ENCODE measurements at regions not wholly inside any gene's neighbourhood (a gene's known extent, or its start where the extent isn't known, plus 50 kb on each side); places are given as distances from the start of the nearest gene placed in this dataset.

DNA sequence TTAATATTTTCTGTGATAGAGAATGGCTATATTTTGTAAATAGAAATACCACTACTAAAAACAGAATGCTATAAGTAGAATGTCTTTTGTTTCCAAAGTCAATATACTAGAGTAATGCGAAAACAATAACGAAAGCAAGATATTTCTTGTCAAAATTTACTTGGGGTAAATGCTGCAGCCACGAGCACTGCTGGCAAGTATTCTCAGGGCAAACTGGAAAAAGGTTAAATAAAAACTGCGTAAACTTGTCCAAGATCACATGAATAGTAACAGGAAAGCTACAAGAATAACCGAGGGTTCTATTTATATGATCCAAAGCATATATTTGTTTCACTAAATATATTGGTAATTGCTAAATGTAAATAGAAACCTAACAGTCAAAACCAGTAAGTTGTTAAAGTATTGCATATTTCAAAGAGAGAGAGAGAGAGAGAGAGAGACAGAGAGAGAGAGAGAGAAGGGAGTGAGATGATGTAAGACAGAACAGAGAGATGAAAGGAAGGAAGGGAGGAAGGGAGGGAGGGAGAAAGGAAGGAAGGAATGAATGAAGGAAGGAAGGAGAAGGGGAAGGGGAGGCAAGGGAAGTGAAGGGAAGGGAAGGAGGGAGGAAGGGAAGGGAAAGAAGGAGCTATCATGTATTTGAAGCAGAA, 231.7 kb downstream of the KCNC2 start:
- DNase-seq (ENCODE audit: extremely low read depth, low read depth), result no peak
- TF ChIP-seq, protein P1, sequence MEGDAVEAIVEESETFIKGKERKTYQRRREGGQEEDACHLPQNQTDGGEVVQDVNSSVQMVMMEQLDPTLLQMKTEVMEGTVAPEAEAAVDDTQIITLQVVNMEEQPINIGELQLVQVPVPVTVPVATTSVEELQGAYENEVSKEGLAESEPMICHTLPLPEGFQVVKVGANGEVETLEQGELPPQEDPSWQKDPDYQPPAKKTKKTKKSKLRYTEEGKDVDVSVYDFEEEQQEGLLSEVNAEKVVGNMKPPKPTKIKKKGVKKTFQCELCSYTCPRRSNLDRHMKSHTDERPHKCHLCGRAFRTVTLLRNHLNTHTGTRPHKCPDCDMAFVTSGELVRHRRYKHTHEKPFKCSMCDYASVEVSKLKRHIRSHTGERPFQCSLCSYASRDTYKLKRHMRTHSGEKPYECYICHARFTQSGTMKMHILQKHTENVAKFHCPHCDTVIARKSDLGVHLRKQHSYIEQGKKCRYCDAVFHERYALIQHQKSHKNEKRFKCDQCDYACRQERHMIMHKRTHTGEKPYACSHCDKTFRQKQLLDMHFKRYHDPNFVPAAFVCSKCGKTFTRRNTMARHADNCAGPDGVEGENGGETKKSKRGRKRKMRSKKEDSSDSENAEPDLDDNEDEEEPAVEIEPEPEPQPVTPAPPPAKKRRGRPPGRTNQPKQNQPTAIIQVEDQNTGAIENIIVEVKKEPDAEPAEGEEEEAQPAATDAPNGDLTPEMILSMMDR (IDR thresholded peaks at IDR 0.05; ENCODE audit: low read depth, low read length), result no peak

DNA sequence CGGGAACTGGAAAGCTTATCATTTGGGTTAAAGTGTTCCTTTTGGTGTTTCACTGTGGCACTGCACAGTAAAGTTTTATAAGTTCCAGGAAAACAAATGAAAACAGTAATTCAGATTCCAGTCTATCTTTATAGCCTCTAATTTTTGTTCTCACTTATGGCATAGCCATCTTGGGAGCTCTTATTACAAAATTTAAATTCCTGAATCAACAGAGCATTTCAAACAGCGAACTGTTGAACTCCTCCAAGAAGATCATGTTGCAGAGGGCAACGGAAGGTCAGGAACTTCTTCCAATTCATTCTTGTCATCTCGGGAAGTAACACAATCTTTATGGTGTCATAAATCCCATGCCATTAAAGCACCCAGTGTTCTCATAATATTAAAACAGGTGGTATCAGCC, 229.1 kb downstream of the KCNC2 start:
- no peak for DNase-seq (ENCODE audit: extremely low read depth, low read depth)

DNA sequence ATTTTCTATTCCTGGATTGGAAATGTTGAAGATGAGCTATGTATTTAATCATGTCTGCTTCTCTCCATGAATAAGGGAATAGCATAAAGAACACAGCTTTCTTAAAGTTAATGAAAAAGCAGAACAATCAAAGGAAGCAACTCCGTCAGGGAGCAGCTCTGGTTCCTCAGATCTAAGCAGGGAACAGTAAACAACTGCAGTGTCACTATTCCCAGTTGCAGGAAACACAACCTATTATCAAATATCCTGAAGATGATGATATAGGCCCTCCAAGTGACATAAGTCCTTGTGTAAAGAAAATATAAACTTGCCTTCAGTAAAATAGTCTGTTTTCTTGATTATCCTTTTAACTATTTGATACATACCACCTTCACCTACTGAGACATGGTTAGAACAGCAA, 228.1 kb downstream of the KCNC2 start:
- TF ChIP-seq, protein P1 (IDR thresholded peaks at IDR 0.05; ENCODE audit: low read depth, low read length), result no peak
- no peak for DNase-seq (ENCODE audit: extremely low read depth, low read depth)

More for the DNA sequence above, 229.1 kb downstream of the KCNC2 start:
- TF ChIP-seq, protein P1 (IDR thresholded peaks at IDR 0.05; ENCODE audit: low read depth, low read length), result no peak

DNA sequence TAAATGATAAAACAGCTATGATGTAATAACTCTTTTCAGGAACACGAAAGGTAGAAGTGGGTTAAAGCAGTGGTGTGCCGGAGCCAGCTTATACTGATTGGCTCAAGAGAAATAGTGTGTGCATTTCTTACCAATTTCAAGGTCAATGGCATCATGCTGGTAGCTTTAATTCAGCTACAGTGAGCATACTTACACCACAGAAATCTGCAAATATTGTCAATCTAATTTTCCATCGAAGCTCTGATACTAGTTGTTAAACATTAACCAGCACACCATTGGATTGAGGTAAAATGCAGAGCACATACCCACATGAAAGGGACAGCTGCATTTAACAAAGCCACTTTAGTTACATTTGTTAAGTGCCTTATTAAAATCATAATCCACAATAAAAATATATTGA, 225.7 kb downstream of the KCNC2 start:
- no peak for DNase-seq (ENCODE audit: extremely low read depth, low read depth)
- TF ChIP-seq, protein P1 (IDR thresholded peaks at IDR 0.05; ENCODE audit: low read depth, low read length), result no peak

DNA sequence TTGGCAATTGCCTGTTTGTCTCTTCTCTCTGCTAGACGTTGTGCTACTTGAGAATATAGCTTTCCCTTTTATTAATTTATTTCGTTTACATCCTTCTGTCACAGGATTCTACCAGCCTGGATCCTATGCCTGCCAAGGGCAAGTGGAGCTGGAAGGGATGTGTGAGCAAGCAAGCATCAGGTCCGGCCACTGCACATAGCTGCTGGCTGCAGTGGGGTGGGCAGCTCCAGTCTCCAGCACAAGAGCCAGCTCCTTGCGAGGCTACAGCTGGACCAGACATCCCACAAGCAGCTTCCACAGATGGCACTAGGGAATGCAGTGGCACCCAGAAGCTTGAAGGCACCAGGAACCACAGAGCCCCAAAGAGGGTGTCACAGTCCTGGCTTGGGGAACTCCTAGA, 225.0 kb downstream of the KCNC2 start:
- TF ChIP-seq, protein P1 (IDR thresholded peaks at IDR 0.05; ENCODE audit: low read depth, low read length), result no peak
- no peak for DNase-seq (ENCODE audit: extremely low read depth, low read depth)

DNA sequence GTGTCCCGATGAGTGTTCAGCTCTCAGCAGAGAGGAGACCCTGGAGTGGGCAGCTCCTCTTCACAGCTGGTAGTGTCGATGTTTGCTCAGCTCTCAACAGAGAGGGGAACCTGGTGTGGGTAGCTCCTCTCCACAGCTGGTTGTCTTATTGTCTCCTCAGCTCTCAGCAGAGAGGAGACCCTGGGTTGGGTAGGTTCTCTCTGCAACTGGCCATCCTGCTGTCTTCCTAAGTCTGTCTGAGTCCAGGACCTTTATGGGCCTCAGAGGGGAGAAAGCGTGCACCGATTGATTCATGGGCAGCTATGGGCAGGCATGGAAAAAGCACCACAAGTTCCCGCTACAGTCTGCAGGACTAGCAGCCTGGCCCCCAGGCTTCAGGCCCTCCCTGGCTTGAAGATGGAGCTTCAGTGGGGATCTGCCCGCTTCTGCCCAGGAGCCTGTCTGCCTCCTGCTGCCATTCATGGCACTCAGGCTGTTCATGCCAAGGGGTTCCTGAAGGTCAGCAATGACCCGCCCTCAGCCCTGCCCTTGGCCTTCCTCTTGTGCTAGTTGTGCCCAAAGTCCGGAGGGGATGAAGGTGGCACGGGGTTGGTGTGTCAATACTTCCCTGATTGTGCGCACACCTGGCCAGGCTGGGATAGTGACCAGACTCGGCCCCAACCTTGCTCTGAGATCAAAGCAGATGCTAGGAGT, 224.2 kb downstream of the KCNC2 start:
- TF ChIP-seq, protein P1 (IDR thresholded peaks at IDR 0.05; ENCODE audit: low read depth, low read length), result no peak
- no peak for DNase-seq (ENCODE audit: extremely low read depth, low read depth)

DNA sequence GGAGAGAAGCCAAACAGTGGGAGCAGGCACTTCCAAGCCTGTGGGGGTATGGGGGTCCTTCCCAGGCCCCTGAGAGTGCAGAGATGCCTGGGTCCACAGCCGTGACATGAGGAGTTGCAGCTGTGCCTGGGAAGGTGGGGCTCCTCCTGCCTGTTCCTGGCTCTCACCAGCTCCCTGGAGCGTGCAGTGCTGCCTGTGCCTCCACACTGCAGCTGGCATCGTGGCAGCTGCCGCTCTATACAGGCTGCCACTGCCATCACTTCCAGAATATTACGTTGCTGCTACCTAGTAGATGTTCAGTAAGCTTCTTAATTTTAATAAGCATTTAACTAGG, 223.7 kb downstream of the KCNC2 start:
- DNase-seq (ENCODE audit: extremely low read depth, low read depth), result no peak
- TF ChIP-seq, protein P1 (IDR thresholded peaks at IDR 0.05; ENCODE audit: low read depth, low read length), result no peak
